ENCODE measurements at regions not wholly inside any gene's neighbourhood (a gene's known extent, or its start where the extent isn't known, plus 50 kb on each side); places are given as distances from the start of the nearest gene placed in this dataset.
A peak's percentile ranks its signal among the peaks of the same experiment; 100 is the strongest.
"Not testable (repeated sequence)": the region's sequence is repeated elsewhere in the genome, so short reads cannot be mapped to it uniquely, and the experiment has no call there.

- DNase-seq, result no peak
Measured at GRCh38 chr17:71762526-71762925, 358.3 kb upstream of the SOX9 start.

- DNase-seq, result no peak
Measured at GRCh38 chr17:71764505-71764904, 356.3 kb upstream of the SOX9 start.

GRCh38 chr17:71765437-71765836 is 355.4 kb upstream of the SOX9 start:
- no peak for DNase-seq

GRCh38 chr17:71769850-71770249 is 351.0 kb upstream of the SOX9 start:
- no peak for DNase-seq

GRCh38 chr17:71777048-71777640 is 343.7 kb upstream of the SOX9 start:
- no peak for DNase-seq

GRCh38 chr17:71779482-71779881 is 341.3 kb upstream of the SOX9 start:
- DNase-seq, result no peak

GRCh38 chr17:71780596-71780995 is 340.2 kb upstream of the SOX9 start:
- no peak for DNase-seq

- DNase-seq, result not testable (repeated sequence)
Measured at GRCh38 chr17:71782021-71782420, 338.8 kb upstream of the SOX9 start.

- no peak for DNase-seq
Measured at GRCh38 chr17:71790791-71791190, 330.0 kb upstream of the SOX9 start.

GRCh38 chr17:71791311-71791710 is 329.5 kb upstream of the SOX9 start:
- DNase-seq, result no peak

GRCh38 chr17:71792966-71793365 is 327.9 kb upstream of the SOX9 start:
- DNase-seq, result peak; percentile 48

GRCh38 chr17:71793518-71793917 is 327.3 kb upstream of the SOX9 start:
- DNase-seq, result no peak

- no peak for DNase-seq
Measured at GRCh38 chr17:71798701-71799100, 322.1 kb upstream of the SOX9 start.

- DNase-seq, result no peak
Measured at GRCh38 chr17:71799657-71800056, 321.2 kb upstream of the SOX9 start.

GRCh38 chr17:71801301-71801700 is 319.5 kb upstream of the SOX9 start:
- DNase-seq, result no peak

GRCh38 chr17:71802663-71803062 is 318.2 kb upstream of the SOX9 start:
- DNase-seq, result no peak

GRCh38 chr17:71803656-71804284 is 317.1 kb upstream of the SOX9 start:
- no peak for DNase-seq

- DNase-seq, result no peak
Measured at GRCh38 chr17:71809537-71809936, 311.3 kb upstream of the SOX9 start.

- DNase-seq, result not testable (repeated sequence)
Measured at GRCh38 chr17:71813861-71814260, 307.0 kb upstream of the SOX9 start.

GRCh38 chr17:71821511-71821910 is 299.3 kb upstream of the SOX9 start:
- no peak for DNase-seq

- no peak for DNase-seq
Measured at GRCh38 chr17:71824671-71825070, 296.1 kb upstream of the SOX9 start.

GRCh38 chr17:71825687-71826086 is 295.1 kb upstream of the SOX9 start:
- DNase-seq, result no peak

GRCh38 chr17:71828182-71828596 is 292.6 kb upstream of the SOX9 start:
- DNase-seq, result peak; percentile 21

- no peak for DNase-seq
Measured at GRCh38 chr17:71830866-71831265, 290.0 kb upstream of the SOX9 start.

- no peak for DNase-seq
Measured at GRCh38 chr17:71842986-71843385, 277.8 kb upstream of the SOX9 start.
